ENCODE measurements at regions not wholly inside any gene's neighbourhood (a gene's known extent, or its start where the extent isn't known, plus 50 kb on each side); places are given as distances from the start of the nearest gene placed in this dataset.

- Histone ChIP-seq H3K27ac (no peak overlapping the region), H3K4me3 (no peak overlapping the region)
- no peak for DNase-seq (ENCODE audit: low spot score)
- no peak for TF ChIP-seq CTCF (IDR thresholded peaks at IDR 0.05)
Observed at GRCh38 chr2:123103902-123104301, 921.2 kb upstream of the CNTNAP5 start.

GRCh38 chr2:123116595-123116994 is 908.5 kb upstream of the CNTNAP5 start:
- TF ChIP-seq CTCF (IDR thresholded peaks at IDR 0.05) = no peak
- Histone ChIP-seq H3K27ac (no peak overlapping the region), H3K4me3 (no peak overlapping the region)
- DNase-seq (ENCODE audit: low spot score) = no peak

- TF ChIP-seq CTCF (IDR thresholded peaks at IDR 0.05) = no peak
- no peak for DNase-seq (ENCODE audit: low spot score)
- no peak overlapping the region for H3K4me3 ChIP-seq
- H3K27ac ChIP-seq = no peak overlapping the region
Observed at GRCh38 chr2:123127236-123127635, 897.9 kb upstream of the CNTNAP5 start.

GRCh38 chr2:123128951-123129350 is 896.1 kb upstream of the CNTNAP5 start:
- Histone ChIP-seq H3K4me3 (no peak overlapping the region), H3K27ac (no peak overlapping the region)
- no peak for TF ChIP-seq CTCF (IDR thresholded peaks at IDR 0.05)
- DNase-seq (ENCODE audit: low spot score) = no peak

- no peak for DNase-seq (ENCODE audit: low spot score)
- Histone ChIP-seq H3K4me3 (no peak overlapping the region), H3K27ac (no peak overlapping the region)
- TF ChIP-seq CTCF (IDR thresholded peaks at IDR 0.05) = no peak
Observed at GRCh38 chr2:123136419-123136818, 888.7 kb upstream of the CNTNAP5 start.

- Histone ChIP-seq H3K4me3 (peak overlapping the region; percentile 39), H3K27ac (no peak overlapping the region)
- TF ChIP-seq CTCF (IDR thresholded peaks at IDR 0.05) = no peak
Observed at GRCh38 chr2:123144082-123144481, 881.0 kb upstream of the CNTNAP5 start.

GRCh38 chr2:123153041-123153440 is 872.0 kb upstream of the CNTNAP5 start:
- no peak for DNase-seq (ENCODE audit: low spot score)
- Histone ChIP-seq H3K27ac (no peak overlapping the region), H3K4me3 (no peak overlapping the region)
- TF ChIP-seq CTCF (IDR thresholded peaks at IDR 0.05) = no peak

More at GRCh38 chr2:123144082-123144481, 881.0 kb upstream of the CNTNAP5 start:
- no peak for DNase-seq (ENCODE audit: low spot score)
